Breast epithelium (tissue), 4 donors: ENCODE measurements at regions not wholly inside any gene's neighbourhood (a gene's known extent, or its start where the extent isn't known, plus 50 kb on each side); places are given as distances from the start of the nearest gene placed in this dataset.

Source experiments
- DNase-seq, 2 donors: peaks; one replicate each; pipeline ENCODE4 v3.0.0-alpha.2; 2019; ENCODE audit warnings: low spot score in 2 of 2
- H3K27ac ChIP-seq, 2 donors: fragments of 200-600 bp; sonication (generic) in 1 of 2; one replicate each; pipeline ENCODE4 v1.5.1; 2016 to 2019; ENCODE audit warnings: mild to moderate bottlenecking in 1 of 2
- H3K27me3 ChIP-seq, 2 donors: fragments of 200-600 bp; sonication (generic) in 1 of 2; one replicate each; pipeline versions ENCODE4 v1.5.1 to v1.6.0; 2017 to 2019; ENCODE audit warnings: control low read depth in 1 of 2, mild to moderate bottlenecking in 1 of 2
- H3K36me3 ChIP-seq: fragments of 200-600 bp; one replicate; pipeline ENCODE4 v1.5.1; 2019
- H3K4me1 ChIP-seq, 2 donors: fragments of 200-600 bp; sonication (generic); one replicate each; pipeline ENCODE4 v1.5.1; 2016 to 2019; ENCODE audit warnings: control low read depth in 1 of 2
- H3K4me3 ChIP-seq, 3 donors: fragments of 200-600 bp; sonication (generic); 1 replicate in 2 of 3; 2 replicates in 1 of 3; pipeline ENCODE4 v1.5.1; 2016 to 2019; ENCODE audit warnings: mild to moderate bottlenecking in 3 of 3, moderate library complexity in 2 of 3
- H3K9me3 ChIP-seq, 2 donors: fragments of 200-600 bp; sonication (generic) in 1 of 2; one replicate each; pipeline ENCODE4 v1.5.1; 2016 to 2019; ENCODE audit warnings: control low read depth in 1 of 2
- CTCF ChIP-seq, 3 donors: fragments of 450-650 bp; IDR thresholded peaks; one replicate each; pipeline ENCODE4 v1.5.1; 2016 to 2017; ENCODE audit warnings: antibody characterized with exemption in 3 of 3, mild to moderate bottlenecking in 3 of 3, moderate library complexity in 3 of 3
- POLR2A ChIP-seq: fragments of 450-650 bp; IDR thresholded peaks from one replicate; pipeline ENCODE4 v1.6.1; 2016; ENCODE audit warnings: antibody characterized with exemption, mild to moderate bottlenecking, moderate library complexity
- POLR2AphosphoS5 ChIP-seq, 3 donors: sonication (generic); formaldehyde crosslinking; IDR thresholded peaks; one replicate each; pipeline ENCODE4 v1.6.1; 2017; ENCODE audit warnings: antibody characterized with exemption in 3 of 3
- intact Hi-C: fragments of 100-400 bp; cut with DNase I; formaldehyde crosslinking; loops from one replicate; pipeline ENCODE4 v1.15.1; 2023; ENCODE audit warnings: low total_unique reads

GRCh38 chr2:150320608-150321007 lies 166.9 kb downstream of the RND3 start:
- TF ChIP-seq POLR2AphosphoS5 (IDR thresholded peaks at IDR 0.05) (no peak), POLR2A (no peak), CTCF (IDR thresholded peaks at IDR 0.05) (no peak)
- H3K4me3 ChIP-seq, result no peak overlapping the region
- no peaks in the 10 kb centered on the region for H3K36me3 ChIP-seq
- H3K9me3 ChIP-seq, result peaks cover 0 to 5% of the 10 kb centered on the region in 2 donors
- no peaks in the 10 kb centered on the region for H3K4me1 ChIP-seq
- H3K27ac ChIP-seq, result no peak overlapping the region
- intact Hi-C loops, result no loop called here
- no peak for DNase-seq
- no peaks in the 10 kb centered on the region for H3K27me3 ChIP-seq

GRCh38 chr2:150319658-150320555 lies 167.6 kb downstream of the RND3 start:
- no peaks in the 10 kb centered on the region for H3K36me3 ChIP-seq
- no peak overlapping the region for H3K27ac ChIP-seq
- H3K9me3 ChIP-seq, result peaks cover 0 to 6% of the 10 kb centered on the region in 2 donors
- H3K27me3 ChIP-seq, result no peaks in the 10 kb centered on the region
- no peak for DNase-seq
- intact Hi-C loops, result no loop called here
- H3K4me1 ChIP-seq, result no peaks in the 10 kb centered on the region
- TF ChIP-seq CTCF (IDR thresholded peaks at IDR 0.05), result no peak
- TF ChIP-seq POLR2A, result no peak
- TF ChIP-seq POLR2AphosphoS5 (IDR thresholded peaks at IDR 0.05), result no peak
- H3K4me3 ChIP-seq, result no peak overlapping the region

GRCh38 chr2:150319085-150319484 lies 168.4 kb downstream of the RND3 start:
- TF ChIP-seq CTCF (IDR thresholded peaks at IDR 0.05) (no peak), POLR2AphosphoS5 (IDR thresholded peaks at IDR 0.05) (no peak), POLR2A (no peak)
- H3K36me3 ChIP-seq, result no peaks in the 10 kb centered on the region
- no peak overlapping the region for H3K27ac ChIP-seq
- no peak for DNase-seq
- no peak overlapping the region for H3K4me3 ChIP-seq
- intact Hi-C loops, result no loop called here
- H3K27me3 ChIP-seq, result no peaks in the 10 kb centered on the region
- no peaks in the 10 kb centered on the region for H3K4me1 ChIP-seq
- H3K9me3 ChIP-seq, result peaks cover 0 to 6% of the 10 kb centered on the region in 2 donors

- DNase-seq, result no peak
- Histone ChIP-seq H3K9me3 (peaks cover 6 to 10% of the 10 kb centered on the region in 2 donors), H3K4me1 (no peaks in the 10 kb centered on the region), H3K36me3 (no peaks in the 10 kb centered on the region), H3K27ac (no peak overlapping the region), H3K4me3 (no peak overlapping the region), H3K27me3 (no peaks in the 10 kb centered on the region)
- TF ChIP-seq CTCF (IDR thresholded peaks at IDR 0.05) (no peak), POLR2AphosphoS5 (IDR thresholded peaks at IDR 0.05) (no peak), POLR2A (no peak)
- intact Hi-C loops, result no loop called here
These were observed 175.2 kb downstream of the RND3 start for GRCh38 chr2:150312271-150312670.

- Histone ChIP-seq H3K4me1 (no peaks in the 10 kb centered on the region), H3K27me3 (no peaks in the 10 kb centered on the region), H3K36me3 (no peaks in the 10 kb centered on the region), H3K4me3 (no peak overlapping the region), H3K9me3 (peaks cover 0 to 10% of the 10 kb centered on the region in 2 donors), H3K27ac (no peak overlapping the region)
- DNase-seq, result no peak
- TF ChIP-seq POLR2A (no peak), CTCF (IDR thresholded peaks at IDR 0.05) (no peak), POLR2AphosphoS5 (IDR thresholded peaks at IDR 0.05) (no peak)
- intact Hi-C loops, result no loop called here
These were observed 178.0 kb downstream of the RND3 start for GRCh38 chr2:150309311-150310080.
